GM13976 (cell line): ENCODE measurements at regions not wholly inside any gene's neighbourhood (a gene's known extent, or its start where the extent isn't known, plus 50 kb on each side); places are given as distances from the start of the nearest gene placed in this dataset.

Source experiments
- DNase-seq: peaks from one replicate; pipeline ENCODE4 v3.0.0; 2012; ENCODE audit warnings: low spot score
- CTCF ChIP-seq: IDR thresholded peaks from 2 replicates; pipeline ENCODE4 v1.5.1; 2012; ENCODE audit warnings: borderline replicate concordance, mild to moderate bottlenecking; ENCODE audit not compliant: insufficient read depth; ENCODE audit errors: extremely low read depth, missing control alignments, control extremely low read depth
- in situ Hi-C: fragments of 300-500 bp; cut with MboI; formaldehyde crosslinking; loops from one replicate; pipeline ENCODE4 v1.12.0; 2022; ENCODE audit warnings: low sequenced_read_pairs, mixed read lengths, inconsistent platforms; ENCODE audit not compliant: unreplicated experiment

DNA sequence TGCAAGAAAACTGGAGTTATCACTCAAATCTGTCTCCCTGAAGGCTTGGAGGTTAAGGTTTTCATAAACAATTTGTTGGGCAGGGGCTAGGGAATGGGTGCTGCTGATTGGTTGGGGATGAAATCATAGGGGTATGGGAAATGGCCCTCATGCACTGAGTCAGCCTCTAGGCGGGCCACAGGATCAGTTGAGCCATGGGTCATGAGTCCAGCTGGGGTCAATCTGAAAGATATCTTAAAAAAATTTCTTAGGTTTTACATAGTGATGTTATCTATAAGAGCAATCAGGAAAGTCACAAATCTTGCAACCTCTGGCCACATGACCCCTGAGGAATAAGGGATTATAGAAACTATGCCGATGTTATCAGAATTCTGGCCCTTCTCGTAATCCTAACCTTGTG lies 491.7 kb downstream of the ZIC1 start:
- in situ Hi-C loops = no loop called here
- DNase-seq = no peak
- no peak for TF ChIP-seq CTCF

GRCh38 chr3:147903026-147903425 lies 493.9 kb downstream of the ZIC1 start:
- TF ChIP-seq CTCF = no peak
- DNase-seq = no peak
- in situ Hi-C loops = no loop called here

DNA sequence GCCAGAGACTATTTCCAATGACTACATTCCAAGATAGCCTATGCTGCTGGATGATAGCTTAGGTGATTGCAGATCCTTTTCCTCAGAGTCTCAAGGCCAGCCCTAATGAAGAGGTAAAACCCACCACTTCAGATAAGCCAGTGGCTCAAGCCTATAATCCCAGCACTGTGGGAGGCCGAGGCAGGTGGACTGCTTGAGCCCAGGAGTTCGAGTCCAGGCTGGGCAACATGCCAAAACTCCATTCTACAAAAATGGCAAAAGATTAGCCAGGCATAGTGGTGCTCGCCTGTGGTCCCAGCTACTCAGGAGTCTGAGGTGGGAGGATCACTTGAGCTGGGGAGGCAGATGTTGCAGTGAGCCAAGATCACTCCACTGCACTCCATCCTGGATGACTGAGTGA lies 495.3 kb downstream of the ZIC1 start:
- no peak for TF ChIP-seq CTCF
- no peak for DNase-seq
- in situ Hi-C loops = no loop called here

DNA sequence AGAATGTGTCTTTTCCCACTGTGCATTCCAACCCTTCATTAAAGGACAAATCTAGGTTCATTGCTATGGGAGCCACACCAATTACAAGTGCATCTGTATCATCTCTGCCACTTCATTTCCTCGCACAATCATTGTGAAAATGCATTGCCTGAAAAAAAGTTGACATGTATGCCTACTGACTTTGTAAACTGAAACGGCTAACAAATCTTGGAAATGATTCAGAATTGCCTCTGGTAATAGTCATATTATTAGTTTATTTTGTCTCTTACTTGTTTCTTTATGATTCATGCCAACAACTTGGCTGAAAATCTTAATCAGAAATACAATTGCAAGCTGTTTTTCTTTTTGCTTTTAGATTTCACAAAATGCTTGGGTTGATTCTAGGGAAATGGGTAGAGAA lies 497.1 kb downstream of the ZIC1 start:
- DNase-seq = no peak
- in situ Hi-C loops = no loop called here
- no peak for TF ChIP-seq CTCF

DNA sequence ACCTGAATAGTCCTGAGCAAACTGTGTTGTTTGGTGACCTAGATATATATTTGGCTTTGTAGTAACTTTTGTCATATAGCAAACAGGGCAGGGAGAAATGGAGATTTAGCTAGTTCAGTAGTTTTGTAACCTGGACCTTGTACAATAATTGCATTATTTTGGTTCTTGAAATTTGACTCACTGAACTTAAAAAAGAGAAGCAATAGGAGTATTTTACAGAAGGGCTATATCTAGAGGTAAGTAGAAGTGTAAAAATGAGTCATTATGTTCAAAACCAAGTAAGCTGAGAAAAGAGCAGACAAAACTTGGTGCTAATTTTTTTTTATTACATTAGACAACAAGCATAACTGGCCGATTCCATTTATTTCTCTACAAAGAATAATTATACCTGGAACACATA lies 505.4 kb downstream of the ZIC1 start:
- no peak for DNase-seq
- no peak for TF ChIP-seq CTCF
- in situ Hi-C loops = no loop called here

- no peak for DNase-seq
- in situ Hi-C loops = no loop called here
- TF ChIP-seq CTCF = no peak
Observed at GRCh38 chr3:147915057-147915456, 505.9 kb downstream of the ZIC1 start.

- in situ Hi-C loops = no loop called here
- no peak for DNase-seq
- TF ChIP-seq CTCF = no peak
Observed at GRCh38 chr3:147919496-147919895, 510.3 kb downstream of the ZIC1 start.
